ENCODE measurements at regions not wholly inside any gene's neighbourhood (a gene's known extent, or its start where the extent isn't known, plus 50 kb on each side); places are given as distances from the start of the nearest gene placed in this dataset.

- no peak overlapping the region for H3K4me3 ChIP-seq (ENCODE audit: insufficient read depth, low read depth, low read length, poor library complexity, severe bottlenecking)
- DNase-seq = no peak
- no peaks in the 10 kb centered on the region for H3K27me3 ChIP-seq (replicated peaks; ENCODE audit: control insufficient read depth, insufficient read depth, low read length, poor library complexity, severe bottlenecking)
- H3K4me1 ChIP-seq (ENCODE audit: control insufficient read depth, insufficient read depth, low read length, poor library complexity, severe bottlenecking) = no peaks in the 10 kb centered on the region
- H3K36me3 ChIP-seq (ENCODE audit: control insufficient read depth, insufficient read depth, low read length) = no peaks in the 10 kb centered on the region
- no peak overlapping the region for H3K27ac ChIP-seq (ENCODE audit: insufficient read depth, low read length, poor library complexity, severe bottlenecking)
- H3K9me3 ChIP-seq (ENCODE audit: control insufficient read depth, low read length) = no peaks in the 10 kb centered on the region
These were observed 333.8 kb upstream of the UMPS start for GRCh38 chr3:124396339-124396950.

GRCh38 chr3:124397088-124397487 is 333.2 kb upstream of the UMPS start:
- H3K4me3 ChIP-seq (ENCODE audit: insufficient read depth, low read depth, low read length, poor library complexity, severe bottlenecking) = no peak overlapping the region
- no peaks in the 10 kb centered on the region for H3K9me3 ChIP-seq (ENCODE audit: control insufficient read depth, low read length)
- no peak overlapping the region for H3K27ac ChIP-seq (ENCODE audit: insufficient read depth, low read length, poor library complexity, severe bottlenecking)
- no peak for DNase-seq
- no peaks in the 10 kb centered on the region for H3K27me3 ChIP-seq (replicated peaks; ENCODE audit: control insufficient read depth, insufficient read depth, low read length, poor library complexity, severe bottlenecking)
- no peaks in the 10 kb centered on the region for H3K36me3 ChIP-seq (ENCODE audit: control insufficient read depth, insufficient read depth, low read length)
- H3K4me1 ChIP-seq (ENCODE audit: control insufficient read depth, insufficient read depth, low read length, poor library complexity, severe bottlenecking) = no peaks in the 10 kb centered on the region

DNA sequence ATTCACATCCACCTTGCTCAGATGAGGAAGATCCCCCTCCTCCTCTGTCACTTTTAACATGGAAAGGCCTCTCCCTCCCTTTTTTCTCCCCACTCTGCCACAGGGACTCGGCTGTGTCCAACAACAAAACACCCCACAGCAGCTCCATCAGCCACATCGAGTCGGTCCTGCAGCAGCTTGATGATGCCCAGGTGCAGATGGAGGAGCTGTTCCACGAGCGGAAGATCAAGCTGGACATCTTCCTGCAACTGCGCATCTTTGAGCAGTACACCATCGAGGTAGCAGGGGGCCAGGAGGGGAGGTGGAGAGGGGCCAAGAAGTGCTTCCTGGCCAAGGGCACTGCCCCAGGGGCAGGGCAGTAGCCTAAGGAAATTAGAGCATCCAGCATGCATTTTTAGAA is 331.7 kb upstream of the UMPS start:
- Histone ChIP-seq H3K36me3 (ENCODE audit: control insufficient read depth, insufficient read depth, low read length) (no peaks in the 10 kb centered on the region), H3K4me3 (ENCODE audit: insufficient read depth, low read depth, low read length, poor library complexity, severe bottlenecking) (no peak overlapping the region), H3K27ac (ENCODE audit: insufficient read depth, low read length, poor library complexity, severe bottlenecking) (no peak overlapping the region), H3K4me1 (ENCODE audit: control insufficient read depth, insufficient read depth, low read length, poor library complexity, severe bottlenecking) (no peaks in the 10 kb centered on the region), H3K9me3 (ENCODE audit: control insufficient read depth, low read length) (no peaks in the 10 kb centered on the region), H3K27me3 (replicated peaks; ENCODE audit: control insufficient read depth, insufficient read depth, low read length, poor library complexity, severe bottlenecking) (no peaks in the 10 kb centered on the region)
- DNase-seq = no peak

GRCh38 chr3:124401843-124402242 is 328.4 kb upstream of the UMPS start:
- H3K27me3 ChIP-seq (replicated peaks; ENCODE audit: control insufficient read depth, insufficient read depth, low read length, poor library complexity, severe bottlenecking) = no peaks in the 10 kb centered on the region
- H3K9me3 ChIP-seq (ENCODE audit: control insufficient read depth, low read length) = no peaks in the 10 kb centered on the region
- no peak overlapping the region for H3K4me3 ChIP-seq (ENCODE audit: insufficient read depth, low read depth, low read length, poor library complexity, severe bottlenecking)
- H3K4me1 ChIP-seq (ENCODE audit: control insufficient read depth, insufficient read depth, low read length, poor library complexity, severe bottlenecking) = no peaks in the 10 kb centered on the region
- no peak for DNase-seq
- no peak overlapping the region for H3K27ac ChIP-seq (ENCODE audit: insufficient read depth, low read length, poor library complexity, severe bottlenecking)
- H3K36me3 ChIP-seq (ENCODE audit: control insufficient read depth, insufficient read depth, low read length) = no peaks in the 10 kb centered on the region

GRCh38 chr3:124402791-124403190 is 327.5 kb upstream of the UMPS start:
- H3K36me3 ChIP-seq (ENCODE audit: control insufficient read depth, insufficient read depth, low read length) = no peaks in the 10 kb centered on the region
- no peak overlapping the region for H3K4me3 ChIP-seq (ENCODE audit: insufficient read depth, low read depth, low read length, poor library complexity, severe bottlenecking)
- no peaks in the 10 kb centered on the region for H3K27me3 ChIP-seq (replicated peaks; ENCODE audit: control insufficient read depth, insufficient read depth, low read length, poor library complexity, severe bottlenecking)
- no peak for DNase-seq
- no peaks in the 10 kb centered on the region for H3K9me3 ChIP-seq (ENCODE audit: control insufficient read depth, low read length)
- H3K4me1 ChIP-seq (ENCODE audit: control insufficient read depth, insufficient read depth, low read length, poor library complexity, severe bottlenecking) = no peaks in the 10 kb centered on the region
- H3K27ac ChIP-seq (ENCODE audit: insufficient read depth, low read length, poor library complexity, severe bottlenecking) = no peak overlapping the region

GRCh38 chr3:124404621-124405020 is 325.6 kb upstream of the UMPS start:
- no peak for DNase-seq
- Histone ChIP-seq H3K4me1 (ENCODE audit: control insufficient read depth, insufficient read depth, low read length, poor library complexity, severe bottlenecking) (no peaks in the 10 kb centered on the region), H3K4me3 (ENCODE audit: insufficient read depth, low read depth, low read length, poor library complexity, severe bottlenecking) (no peak overlapping the region), H3K27me3 (replicated peaks; ENCODE audit: control insufficient read depth, insufficient read depth, low read length, poor library complexity, severe bottlenecking) (no peaks in the 10 kb centered on the region), H3K36me3 (ENCODE audit: control insufficient read depth, insufficient read depth, low read length) (no peaks in the 10 kb centered on the region), H3K9me3 (ENCODE audit: control insufficient read depth, low read length) (no peaks in the 10 kb centered on the region), H3K27ac (ENCODE audit: insufficient read depth, low read length, poor library complexity, severe bottlenecking) (no peak overlapping the region)

DNA sequence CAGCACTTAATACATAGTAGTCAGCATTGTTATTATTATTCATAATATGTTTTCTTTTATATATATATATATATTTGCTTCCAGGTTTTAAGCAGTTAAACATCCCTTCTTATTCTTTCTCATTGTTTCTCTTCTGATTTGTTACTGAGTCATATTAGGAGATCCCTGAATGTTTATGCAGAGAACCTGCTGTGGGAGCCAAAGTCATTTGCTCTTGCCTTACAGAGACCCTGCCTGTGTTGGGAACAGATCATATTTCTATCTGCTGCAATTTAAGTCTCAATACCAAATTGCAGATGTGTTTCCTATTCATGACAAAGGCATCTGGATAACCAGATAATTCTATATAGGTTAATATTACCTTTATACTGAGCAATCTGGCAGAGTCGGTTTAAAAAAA is 323.0 kb upstream of the UMPS start:
- H3K9me3 ChIP-seq (ENCODE audit: control insufficient read depth, low read length) = no peaks in the 10 kb centered on the region
- H3K4me3 ChIP-seq (ENCODE audit: insufficient read depth, low read depth, low read length, poor library complexity, severe bottlenecking) = no peak overlapping the region
- H3K27me3 ChIP-seq (replicated peaks; ENCODE audit: control insufficient read depth, insufficient read depth, low read length, poor library complexity, severe bottlenecking) = no peaks in the 10 kb centered on the region
- no peaks in the 10 kb centered on the region for H3K36me3 ChIP-seq (ENCODE audit: control insufficient read depth, insufficient read depth, low read length)
- no peaks in the 10 kb centered on the region for H3K4me1 ChIP-seq (ENCODE audit: control insufficient read depth, insufficient read depth, low read length, poor library complexity, severe bottlenecking)
- no peak for DNase-seq
- H3K27ac ChIP-seq (ENCODE audit: insufficient read depth, low read length, poor library complexity, severe bottlenecking) = no peak overlapping the region

- no peaks in the 10 kb centered on the region for H3K4me1 ChIP-seq (ENCODE audit: control insufficient read depth, insufficient read depth, low read length, poor library complexity, severe bottlenecking)
- H3K4me3 ChIP-seq (ENCODE audit: insufficient read depth, low read depth, low read length, poor library complexity, severe bottlenecking) = no peak overlapping the region
- DNase-seq = no peak
- H3K36me3 ChIP-seq (ENCODE audit: control insufficient read depth, insufficient read depth, low read length) = no peaks in the 10 kb centered on the region
- no peaks in the 10 kb centered on the region for H3K27me3 ChIP-seq (replicated peaks; ENCODE audit: control insufficient read depth, insufficient read depth, low read length, poor library complexity, severe bottlenecking)
- H3K9me3 ChIP-seq (ENCODE audit: control insufficient read depth, low read length) = no peaks in the 10 kb centered on the region
- no peak overlapping the region for H3K27ac ChIP-seq (ENCODE audit: insufficient read depth, low read length, poor library complexity, severe bottlenecking)
These were observed 320.5 kb upstream of the UMPS start for GRCh38 chr3:124409650-124410275.

- Histone ChIP-seq H3K27me3 (replicated peaks; ENCODE audit: control insufficient read depth, insufficient read depth, low read length, poor library complexity, severe bottlenecking) (no peaks in the 10 kb centered on the region), H3K36me3 (ENCODE audit: control insufficient read depth, insufficient read depth, low read length) (no peaks in the 10 kb centered on the region), H3K27ac (ENCODE audit: insufficient read depth, low read length, poor library complexity, severe bottlenecking) (no peak overlapping the region), H3K4me1 (ENCODE audit: control insufficient read depth, insufficient read depth, low read length, poor library complexity, severe bottlenecking) (no peaks in the 10 kb centered on the region), H3K9me3 (ENCODE audit: control insufficient read depth, low read length) (no peaks in the 10 kb centered on the region), H3K4me3 (ENCODE audit: insufficient read depth, low read depth, low read length, poor library complexity, severe bottlenecking) (no peak overlapping the region)
- no peak for DNase-seq
These were observed 319.8 kb upstream of the UMPS start for GRCh38 chr3:124410471-124410870.

DNA sequence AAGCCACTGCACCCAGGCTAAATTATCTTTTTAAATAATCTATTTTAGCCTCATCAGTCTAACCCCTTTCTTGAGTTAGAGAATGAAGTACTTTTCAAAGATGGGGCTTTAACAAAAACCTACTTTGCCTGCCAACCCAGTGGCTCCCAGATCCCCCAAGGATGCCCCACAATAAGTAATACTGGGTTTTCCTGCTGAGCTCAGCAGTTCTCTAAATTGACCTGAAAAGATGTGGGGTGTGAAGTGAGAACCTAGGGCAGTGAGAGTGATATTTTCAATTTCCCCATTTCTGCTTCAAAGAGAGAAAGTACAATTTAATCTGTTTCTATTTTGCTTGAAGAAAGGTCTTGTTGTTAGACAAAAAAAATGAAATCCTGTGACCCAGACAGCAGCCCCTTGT is 318.5 kb upstream of the UMPS start:
- no peaks in the 10 kb centered on the region for H3K27me3 ChIP-seq (replicated peaks; ENCODE audit: control insufficient read depth, insufficient read depth, low read length, poor library complexity, severe bottlenecking)
- H3K27ac ChIP-seq (ENCODE audit: insufficient read depth, low read length, poor library complexity, severe bottlenecking) = no peak overlapping the region
- no peaks in the 10 kb centered on the region for H3K9me3 ChIP-seq (ENCODE audit: control insufficient read depth, low read length)
- no peak overlapping the region for H3K4me3 ChIP-seq (ENCODE audit: insufficient read depth, low read depth, low read length, poor library complexity, severe bottlenecking)
- no peaks in the 10 kb centered on the region for H3K4me1 ChIP-seq (ENCODE audit: control insufficient read depth, insufficient read depth, low read length, poor library complexity, severe bottlenecking)
- H3K36me3 ChIP-seq (ENCODE audit: control insufficient read depth, insufficient read depth, low read length) = no peaks in the 10 kb centered on the region
- no peak for DNase-seq

Data from effector memory CD4-positive, alpha-beta T cell (primary cell).